ENCODE measurements at regions not wholly inside any gene's neighbourhood (a gene's known extent, or its start where the extent isn't known, plus 50 kb on each side); places are given as distances from the start of the nearest gene placed in this dataset.

DNA sequence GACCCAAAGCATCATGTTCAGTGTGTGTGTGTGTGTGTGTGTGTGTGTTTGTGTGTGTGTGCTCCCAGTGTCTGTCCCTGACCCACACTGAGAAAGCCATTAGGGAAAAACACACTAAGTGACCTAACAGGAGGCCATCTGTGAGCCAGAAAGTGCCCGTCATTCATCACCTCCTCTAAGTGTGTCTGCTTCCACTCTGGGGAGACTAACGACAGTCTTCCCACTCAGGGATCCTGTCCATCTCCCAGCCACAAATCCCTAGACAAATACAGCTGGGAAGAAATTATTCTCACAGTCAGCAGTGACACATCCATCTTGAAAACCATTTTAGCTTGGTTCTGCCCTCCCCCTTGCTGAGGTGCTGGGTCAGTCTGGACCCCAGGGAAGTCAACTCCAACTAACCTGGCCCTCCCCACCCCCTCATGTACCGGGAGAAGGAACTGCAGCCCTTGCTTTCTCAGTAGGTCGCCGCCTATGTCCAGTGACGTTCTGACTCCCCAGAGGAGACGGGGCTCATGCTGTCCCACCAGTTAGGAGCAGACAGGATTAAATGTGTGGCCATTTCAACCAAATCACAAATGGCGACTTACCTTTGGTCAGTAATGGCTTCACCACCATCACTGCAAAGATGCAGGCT lies 296.5 kb upstream of the ZNF32 start:
- DNase-seq, result no peak

DNA sequence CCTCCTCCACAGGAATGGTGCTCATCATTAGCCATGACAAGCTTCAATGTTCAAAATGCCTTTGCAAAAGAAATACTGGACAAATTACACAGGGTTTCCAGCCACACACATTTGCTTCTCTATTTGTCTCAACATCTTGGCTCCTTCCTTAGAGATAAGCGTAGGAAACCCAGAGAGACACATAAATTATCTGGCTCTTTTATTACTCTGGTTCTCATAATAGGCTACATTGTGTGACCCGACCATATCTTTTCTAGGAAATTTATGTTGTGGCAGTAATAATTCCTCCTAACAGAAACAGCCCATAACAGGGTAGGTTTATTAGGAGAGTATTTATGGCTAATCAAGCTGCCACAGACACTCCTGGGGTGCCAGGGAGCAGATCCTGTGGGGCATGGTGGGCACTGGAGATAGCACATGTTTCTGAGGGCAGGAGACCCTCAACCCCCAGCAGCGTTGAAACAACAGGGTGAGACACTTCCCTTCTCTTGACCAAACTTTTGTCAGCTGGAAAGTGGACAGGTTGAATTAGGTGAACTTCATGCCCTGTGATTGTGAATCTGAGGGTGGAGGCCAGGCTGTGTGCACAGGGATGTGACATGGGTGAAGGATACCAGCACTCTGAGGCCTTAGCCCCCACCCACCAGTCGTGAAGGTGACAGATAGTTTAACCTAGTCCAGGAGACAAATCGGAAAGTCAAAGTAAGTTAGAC lies 295.9 kb upstream of the ZNF32 start:
- no peak for DNase-seq

DNA sequence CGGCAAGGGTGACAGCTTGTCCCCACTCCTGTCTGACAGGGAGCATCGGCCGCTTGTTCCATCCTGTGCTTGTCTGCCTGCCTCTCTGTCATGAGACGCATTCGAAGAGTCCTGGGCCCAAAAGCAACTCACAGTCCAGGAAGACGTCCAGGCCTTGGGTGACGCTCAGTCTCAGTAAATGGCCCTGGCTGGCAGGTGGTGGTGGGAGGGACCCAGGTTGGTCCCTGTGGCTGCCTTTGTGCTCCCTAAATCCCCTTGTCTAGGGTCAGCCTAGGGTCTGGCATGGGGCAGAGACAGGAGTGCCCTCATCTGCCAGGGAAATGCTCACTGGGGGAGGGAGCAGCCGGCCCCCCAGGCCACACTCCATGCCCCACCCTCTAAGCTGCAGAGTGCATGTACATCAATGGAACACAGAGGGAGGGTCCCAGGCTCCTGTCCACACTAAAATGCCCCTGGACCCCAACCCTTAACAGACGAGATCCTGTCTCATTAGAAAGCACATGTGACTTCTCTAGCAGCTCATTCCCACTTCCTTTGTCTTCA lies 295.2 kb upstream of the ZNF32 start:
- no peak for DNase-seq

DNA sequence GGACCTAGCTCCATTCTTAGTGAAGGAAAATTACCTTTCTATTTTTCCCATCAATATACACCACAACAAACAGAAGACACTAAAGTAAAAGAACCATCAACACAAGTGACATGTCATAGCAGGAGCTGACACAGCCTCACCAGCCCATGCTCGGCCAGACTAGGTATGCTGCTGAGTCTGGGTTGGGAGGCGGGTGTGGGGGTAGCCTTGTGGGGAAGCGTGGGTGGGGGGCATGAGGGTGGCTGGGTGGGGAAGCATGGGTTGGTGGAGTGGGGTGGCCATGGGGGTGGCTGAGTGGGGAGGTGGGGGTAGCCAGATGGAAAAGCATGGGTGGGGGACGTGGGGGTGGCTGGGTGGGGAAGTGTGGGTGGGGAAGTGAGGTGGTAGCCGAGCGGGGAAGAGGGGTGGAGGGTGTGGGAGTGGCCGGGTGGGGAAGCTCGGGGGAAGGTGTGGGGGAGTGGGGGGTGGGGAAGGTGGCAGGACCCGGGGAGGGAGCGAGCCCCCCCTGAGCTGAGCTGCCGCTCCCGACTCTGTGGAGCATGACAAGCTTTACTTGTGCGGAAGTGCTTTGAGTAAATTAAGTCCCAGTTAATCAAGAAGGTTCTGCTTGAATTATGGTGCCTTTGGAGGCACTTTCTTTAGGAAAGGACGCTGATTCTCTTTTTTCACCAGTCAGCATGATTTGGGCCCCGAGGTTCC lies 294.6 kb upstream of the ZNF32 start:
- no peak for DNase-seq

DNA sequence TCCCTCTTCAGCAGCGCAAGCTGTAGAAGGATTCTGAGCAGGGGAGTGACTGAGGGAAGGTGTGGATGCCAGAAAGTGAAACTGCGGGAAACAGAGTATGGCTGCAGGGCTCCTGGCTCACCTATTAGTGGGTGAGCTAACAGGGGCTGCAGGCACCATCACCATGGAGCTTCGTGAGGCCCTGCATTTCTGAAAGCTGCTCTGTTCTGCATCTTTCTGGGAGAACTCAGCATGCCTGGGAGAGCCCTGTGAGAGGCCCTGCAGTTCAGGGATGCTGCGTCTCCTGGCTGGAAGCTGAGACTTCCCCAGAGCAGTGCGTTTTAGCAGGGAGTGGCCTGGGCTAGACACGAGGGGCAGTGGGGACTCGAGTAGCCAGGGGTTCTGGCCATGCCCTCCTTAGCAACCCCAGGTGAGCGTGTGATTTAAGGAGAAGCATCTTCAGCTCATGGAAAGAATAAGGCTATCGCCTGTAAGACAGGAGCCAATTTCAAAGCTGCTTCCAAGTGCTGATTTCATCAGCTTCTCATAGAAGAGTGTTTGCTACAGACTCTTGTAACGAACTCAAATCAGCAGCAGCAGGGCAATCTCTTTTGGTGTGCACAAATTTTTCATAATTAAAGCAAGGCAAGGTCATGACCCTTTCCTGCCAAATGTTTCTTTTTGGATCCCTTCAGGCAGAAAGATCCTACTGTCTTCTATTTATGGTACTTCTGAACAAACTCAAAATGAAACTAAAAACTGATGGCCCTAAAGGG lies 293.6 kb upstream of the ZNF32 start:
- DNase-seq, result no peak

DNA sequence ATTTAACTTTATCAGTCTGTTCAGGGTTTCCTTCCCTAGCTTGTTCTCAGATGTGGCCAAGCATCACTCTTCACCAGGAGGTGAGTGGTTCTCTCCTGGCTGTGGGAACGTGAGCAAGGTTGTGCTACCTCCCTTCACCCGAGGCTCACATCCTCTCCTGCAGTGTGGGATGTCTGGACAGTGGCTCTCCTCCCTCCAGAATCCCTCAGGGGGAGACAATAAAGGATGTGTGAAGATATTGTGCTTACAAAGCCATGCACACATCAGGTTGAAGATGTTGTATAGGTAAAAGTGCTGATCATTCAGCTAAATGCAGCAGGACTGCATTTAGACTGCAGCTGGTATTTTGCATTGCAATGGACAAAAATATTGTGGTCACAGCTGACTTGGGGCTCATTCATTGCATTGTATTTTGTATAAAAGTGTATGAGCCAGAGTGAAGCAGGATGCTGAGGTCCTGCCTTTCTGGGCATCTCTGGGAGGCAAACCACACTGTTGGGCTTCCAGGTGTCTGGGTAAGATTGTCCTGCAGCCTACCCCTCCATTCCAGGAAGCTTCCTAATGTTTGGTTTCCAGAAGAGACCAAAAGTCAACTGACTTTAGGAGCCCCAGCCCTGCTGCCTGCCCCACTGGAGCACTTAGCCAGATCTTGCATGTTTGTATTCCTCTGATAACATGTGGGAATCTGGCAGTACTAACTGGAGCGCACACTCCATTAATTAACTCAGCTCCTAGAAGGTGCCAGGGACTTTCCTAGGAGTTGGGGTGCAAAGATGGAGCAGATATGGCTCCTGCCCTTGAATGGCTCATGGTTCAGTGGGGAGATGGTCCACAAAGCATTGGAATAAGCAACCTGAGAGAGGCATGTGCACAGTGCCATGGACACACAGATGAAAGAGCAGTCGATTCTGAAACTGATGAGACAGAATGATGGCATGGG lies 292.5 kb upstream of the ZNF32 start:
- DNase-seq, result no peak

DNA sequence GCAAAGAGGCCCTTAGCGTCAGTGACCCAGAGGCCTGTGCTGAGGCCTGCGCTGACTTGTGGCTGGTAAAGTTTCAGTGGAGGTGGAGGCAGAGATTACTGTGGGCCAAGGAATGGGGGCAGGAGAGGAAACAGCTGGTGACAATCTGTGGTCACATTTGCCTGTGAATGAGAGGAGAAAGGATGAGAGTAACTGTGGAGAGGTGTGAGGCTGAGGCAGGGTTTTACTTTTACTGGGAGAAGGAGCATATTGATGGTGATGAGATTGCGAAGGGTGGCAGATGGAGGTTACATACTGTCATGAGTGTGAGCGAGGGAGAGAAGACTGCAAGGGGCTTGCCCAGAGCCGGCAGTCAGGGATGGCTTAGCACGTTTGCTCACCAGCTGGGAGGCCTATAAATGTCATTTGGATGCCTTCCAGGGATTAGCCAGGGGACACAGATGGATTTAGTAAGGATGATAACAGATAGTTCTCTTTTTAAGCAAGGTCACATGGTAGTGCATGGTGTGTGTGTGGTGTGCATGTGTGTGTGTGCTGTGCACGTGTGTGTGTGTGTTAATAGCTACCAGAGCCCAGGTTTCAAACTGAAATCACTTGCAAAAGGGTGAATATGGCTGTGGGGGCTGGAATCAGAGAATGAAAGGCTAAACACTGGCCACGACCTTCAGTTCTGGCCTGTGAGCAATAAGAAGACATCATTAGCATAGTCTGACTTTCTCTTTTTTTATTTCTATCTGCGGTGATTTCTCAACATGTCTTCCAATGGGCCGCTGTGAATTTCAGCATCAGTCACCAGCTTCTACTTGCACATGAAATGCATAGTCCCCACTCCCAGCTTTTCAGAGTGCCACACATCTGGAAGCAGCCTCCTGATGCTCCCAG lies 291.5 kb upstream of the ZNF32 start:
- no peak for DNase-seq

DNA sequence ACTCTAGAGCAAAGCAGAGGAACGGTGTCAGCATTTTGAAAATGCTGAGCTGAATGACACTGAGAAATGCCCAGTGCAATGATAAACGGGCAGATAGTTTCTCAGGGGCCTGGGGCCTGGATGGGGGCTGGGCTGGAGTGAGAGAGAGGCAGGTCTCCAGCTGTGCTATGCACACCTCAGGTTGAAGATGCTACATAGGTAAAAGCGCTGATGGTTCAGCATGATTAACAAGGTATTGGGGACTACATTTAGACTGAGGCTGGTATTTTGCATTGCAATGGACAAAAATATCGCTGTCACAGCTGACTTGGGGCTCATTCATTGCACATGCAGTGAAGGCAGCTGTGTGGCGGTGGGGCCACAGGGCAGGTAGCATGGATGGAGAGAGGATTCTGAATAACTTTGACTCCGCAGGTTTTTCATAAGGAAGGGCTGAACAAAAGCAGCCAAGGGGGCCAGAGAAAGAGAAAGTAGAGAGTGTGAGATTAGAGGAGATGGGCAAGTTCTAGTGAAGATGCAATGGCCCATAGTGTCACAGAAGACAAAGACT lies 290.8 kb upstream of the ZNF32 start:
- no peak for DNase-seq

DNA sequence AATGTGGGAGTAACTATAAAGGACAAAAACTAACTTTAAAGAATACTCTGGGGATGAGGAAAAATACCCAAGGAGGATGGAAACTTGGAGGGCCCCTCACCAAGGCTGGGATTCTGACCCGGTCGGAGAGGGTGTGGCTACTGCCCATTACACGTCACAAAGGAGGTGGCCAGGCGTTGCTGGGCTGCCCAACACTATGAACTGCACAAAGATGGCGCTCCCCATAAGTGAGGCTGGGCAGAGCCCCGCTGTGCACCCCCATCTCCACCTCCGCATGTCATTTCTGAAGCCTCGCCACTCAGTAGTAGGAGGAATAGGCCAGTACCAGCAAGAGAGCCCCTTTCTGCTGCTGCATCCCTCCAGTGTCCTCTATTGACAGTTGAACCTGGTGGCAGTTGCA lies 290.1 kb upstream of the ZNF32 start:
- DNase-seq, result no peak

DNA sequence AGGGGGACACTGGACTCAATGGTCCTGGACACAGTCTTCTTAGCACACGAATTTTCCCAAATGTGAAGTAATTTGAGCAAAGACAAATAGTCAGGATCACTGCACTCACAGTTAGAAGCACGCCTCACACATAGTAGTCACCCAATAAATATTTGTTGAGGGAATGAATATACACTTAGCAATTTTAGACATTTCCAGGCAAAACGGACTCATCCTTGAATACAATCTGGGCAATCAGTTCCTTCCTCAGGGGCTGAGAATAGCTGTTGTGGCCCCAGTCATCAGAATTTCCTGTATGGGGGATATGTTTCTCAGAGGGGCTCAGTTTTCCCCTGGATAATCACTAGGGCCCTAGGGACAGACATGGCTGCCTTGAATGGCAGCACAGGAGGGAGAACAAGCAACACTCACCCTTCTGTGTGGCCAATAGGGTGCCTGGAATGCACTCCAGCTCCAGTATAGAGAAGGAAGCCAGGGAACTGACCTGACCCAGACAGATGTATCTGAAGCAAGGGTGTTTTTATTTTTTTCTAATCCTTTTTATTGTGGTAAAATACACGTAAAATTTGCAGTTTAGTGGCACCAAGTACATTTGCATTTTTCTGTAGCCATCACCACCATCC lies 282.7 kb upstream of the ZNF32 start:
- no peak for DNase-seq

DNA sequence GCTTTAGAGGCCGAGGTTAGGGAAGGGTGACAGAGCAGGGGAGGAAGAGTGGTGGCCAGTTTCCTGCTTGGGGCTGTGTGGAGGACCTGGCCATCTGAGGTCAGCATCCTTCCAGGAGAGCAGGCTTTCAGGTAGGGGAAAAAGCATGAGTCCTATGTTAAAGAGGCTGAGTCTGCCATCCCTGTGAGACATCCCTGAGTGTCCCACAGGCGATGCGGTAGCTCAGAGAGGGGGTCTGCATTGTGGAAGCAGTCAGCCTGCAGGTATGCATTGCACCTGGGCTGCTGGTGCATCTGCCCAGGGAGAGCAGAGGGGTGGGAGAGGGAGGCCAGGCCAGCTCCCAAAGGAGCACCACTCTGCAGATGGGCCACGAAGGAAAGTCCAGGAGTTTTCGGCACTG lies 282.1 kb upstream of the ZNF32 start:
- DNase-seq, result no peak

DNA sequence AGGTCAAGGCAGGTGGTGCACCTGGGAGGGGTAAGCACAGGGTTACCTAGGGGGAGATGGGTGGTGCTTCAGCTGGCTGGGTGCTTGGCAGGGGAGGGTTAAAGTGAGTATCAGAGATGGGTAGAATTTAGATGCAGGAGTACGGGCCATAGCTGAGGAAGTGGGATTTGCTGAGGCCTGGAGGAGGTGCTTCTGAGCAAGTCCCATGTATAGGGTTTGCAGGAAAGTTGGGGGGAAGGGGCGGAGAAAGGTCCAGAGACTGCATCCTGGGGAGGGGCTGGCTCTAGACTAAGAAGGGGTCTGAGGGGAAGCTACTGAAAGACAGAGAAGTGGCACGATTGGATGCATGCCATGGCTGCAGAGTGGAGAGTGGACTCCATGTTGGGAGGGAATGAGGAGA lies 281.6 kb upstream of the ZNF32 start:
- DNase-seq, result no peak

DNA sequence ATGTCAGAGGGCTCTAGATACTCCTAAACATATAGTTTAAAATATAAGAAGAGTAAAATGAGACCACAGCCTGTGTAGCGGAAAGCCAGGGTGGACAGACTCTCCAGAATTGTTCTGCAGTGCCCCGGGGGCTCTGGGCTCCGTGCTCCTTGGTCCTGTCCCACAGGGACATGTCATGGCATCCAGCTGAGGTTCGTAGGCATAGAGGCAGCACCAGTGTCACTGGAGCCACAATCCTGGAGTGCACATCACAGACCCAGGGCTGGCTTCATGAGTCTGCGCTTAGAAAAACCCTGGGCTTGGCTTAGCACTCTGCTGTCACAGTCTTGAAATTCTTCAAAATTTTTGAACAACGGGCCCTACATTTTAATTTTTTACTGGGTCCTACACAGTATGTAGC lies 280.4 kb upstream of the ZNF32 start:
- no peak for DNase-seq

DNA sequence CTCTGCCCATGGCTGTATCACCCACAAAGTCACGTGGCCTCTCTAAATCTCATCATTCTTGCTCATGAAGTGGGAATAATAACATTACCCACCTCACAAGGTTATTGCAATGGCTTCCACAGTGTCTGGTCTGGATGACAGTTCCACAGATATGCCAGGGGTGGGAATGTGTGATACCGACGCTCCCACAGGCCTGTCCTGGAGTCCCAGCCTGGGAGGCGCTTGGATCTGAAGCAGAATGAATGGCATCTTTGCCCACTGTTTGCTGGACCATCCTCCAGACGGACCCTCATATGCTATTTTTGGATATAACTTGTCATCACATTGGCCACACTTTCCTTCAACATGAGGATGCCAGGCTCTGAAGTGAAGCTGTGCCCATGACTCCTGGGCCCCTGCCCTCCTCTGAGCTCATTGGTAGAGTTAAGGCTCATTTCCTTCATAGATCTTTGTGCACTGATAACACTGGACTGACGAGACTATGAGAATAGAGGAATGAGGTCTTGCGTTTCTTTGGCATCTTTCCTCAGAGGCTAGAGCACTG lies 279.8 kb upstream of the ZNF32 start:
- no peak for DNase-seq

DNA sequence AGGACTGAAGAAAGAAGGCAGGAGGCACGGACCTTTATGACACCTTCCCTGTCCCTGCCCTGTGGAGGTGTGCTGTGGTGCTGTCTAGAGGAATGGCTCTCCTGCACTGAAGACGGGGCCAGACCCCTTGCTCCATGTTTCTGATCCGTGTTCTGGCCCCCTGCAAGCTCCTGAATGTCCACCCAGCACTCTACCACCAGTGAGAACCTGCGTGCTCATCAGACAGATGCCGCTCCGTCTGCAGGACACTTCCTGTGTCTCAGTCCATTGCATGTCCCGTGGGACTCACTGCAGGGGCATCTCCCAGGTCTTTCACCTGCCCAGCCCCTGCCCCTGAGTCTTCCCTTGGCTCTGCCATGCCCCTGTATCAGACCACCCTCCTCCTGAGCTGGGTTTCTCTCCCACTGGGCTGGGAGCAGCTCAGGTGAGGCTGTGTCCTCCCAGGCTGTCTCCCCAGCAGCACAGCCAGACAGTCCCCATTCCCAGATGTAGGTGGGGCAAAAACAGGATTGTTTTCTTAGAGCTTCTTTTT lies 278.3 kb upstream of the ZNF32 start:
- no peak for DNase-seq

DNA sequence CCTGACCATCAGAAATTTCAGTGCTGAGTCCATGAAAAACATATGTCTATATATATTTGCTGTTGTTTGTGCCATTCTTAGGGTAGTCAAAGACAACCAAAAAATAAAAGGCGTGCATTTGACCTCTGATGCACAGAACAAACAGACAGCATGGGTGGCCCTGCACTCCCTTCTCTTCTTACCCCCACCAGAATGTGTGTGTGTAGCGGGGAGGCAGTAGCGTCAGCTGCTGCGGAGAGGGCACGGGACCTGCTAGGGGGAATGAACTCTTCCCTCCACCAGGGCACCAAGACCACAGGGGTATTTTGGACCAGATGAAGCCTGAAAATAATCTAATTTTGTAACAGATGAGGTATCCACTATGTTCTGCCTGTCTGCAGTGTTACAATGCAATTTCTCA lies 277.7 kb upstream of the ZNF32 start:
- no peak for DNase-seq

DNA sequence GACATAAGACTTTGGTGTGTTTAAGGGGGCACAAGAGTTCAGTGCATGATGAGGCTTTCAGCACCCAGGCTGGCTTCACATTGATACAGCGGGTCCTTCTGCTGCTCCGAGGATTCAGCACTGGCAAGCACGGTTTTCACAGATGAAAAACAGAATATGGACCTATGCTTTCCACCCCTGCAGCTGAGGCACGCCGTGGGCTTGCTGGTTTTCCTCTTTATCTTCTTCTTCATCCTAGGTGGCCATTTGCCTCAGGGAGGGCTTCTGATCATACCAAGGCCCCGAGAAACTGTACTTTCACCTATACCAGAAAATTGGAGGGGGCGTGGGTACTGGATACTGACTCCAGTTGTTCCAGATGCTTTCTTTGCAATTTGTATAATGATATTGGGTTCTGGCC lies 277.1 kb upstream of the ZNF32 start:
- DNase-seq, result no peak

DNA sequence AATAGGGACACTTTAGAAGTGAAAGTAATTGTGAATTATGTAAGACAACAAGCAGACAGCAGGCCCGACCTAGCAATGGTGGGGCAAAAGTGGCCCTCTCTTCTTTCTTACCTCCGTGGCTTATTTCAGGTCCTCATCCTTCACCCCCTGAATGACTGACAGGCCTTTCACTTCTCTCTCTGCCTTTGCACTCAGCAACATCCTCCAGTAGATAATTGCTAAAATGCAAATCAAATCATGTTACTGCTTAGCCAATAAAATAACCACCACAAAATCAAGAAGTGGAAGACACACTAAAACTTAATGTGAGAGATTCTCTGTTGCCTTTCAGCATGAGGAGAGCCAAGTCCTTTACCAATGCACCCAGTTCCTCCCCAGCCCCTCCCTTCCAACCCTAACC lies 274.6 kb upstream of the ZNF32 start:
- DNase-seq, result no peak

Data from stimulated activated CD4-positive, alpha-beta T cell treated with anti-CD3 and anti-CD28 coated beads, Interleukin-1b, Interleukin-23, amount 100 ng/mL, for 48 hours (primary cell).